Stimulated activated CD4-positive, alpha-beta T cell treated with anti-CD3 and anti-CD28 coated beads, Interleukin-2, amount 100 ng/mL, for 48 hours (primary cell): ENCODE measurements at regions not wholly inside any gene's neighbourhood (a gene's known extent, or its start where the extent isn't known, plus 50 kb on each side); places are given as distances from the start of the nearest gene placed in this dataset.
"Not testable (repeated sequence)": the region's sequence is repeated elsewhere in the genome, so short reads cannot be mapped to it uniquely, and the experiment has no call there.

Experiments
- DNase-seq, 2 donors: peaks; one replicate each; pipeline ENCODE4 v3.0.0-alpha.2; 2020

DNA sequence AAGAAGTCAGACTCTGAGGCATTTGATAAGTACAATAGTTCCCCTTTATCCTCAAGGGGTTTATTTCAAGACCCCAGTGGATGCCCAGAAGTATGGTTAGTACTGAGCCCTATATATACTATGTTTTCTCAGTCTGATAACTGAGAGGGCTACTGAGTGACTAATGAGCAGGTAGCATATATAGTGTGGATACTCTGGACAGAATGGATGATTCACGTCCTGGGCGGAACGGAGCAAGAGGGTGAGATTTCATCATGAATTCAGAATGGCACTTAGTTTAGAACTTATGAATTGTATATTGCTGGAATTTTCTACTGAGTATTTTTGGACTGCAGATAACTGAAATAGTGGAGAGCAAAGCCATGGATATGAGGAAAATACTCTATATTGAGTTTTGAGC lies 457.6 kb downstream of the PLK2 start:
- DNase-seq, result no peak

- no peak for DNase-seq
Observed at GRCh38 chr5:57993866-57994265, 466.0 kb downstream of the PLK2 start.

DNA sequence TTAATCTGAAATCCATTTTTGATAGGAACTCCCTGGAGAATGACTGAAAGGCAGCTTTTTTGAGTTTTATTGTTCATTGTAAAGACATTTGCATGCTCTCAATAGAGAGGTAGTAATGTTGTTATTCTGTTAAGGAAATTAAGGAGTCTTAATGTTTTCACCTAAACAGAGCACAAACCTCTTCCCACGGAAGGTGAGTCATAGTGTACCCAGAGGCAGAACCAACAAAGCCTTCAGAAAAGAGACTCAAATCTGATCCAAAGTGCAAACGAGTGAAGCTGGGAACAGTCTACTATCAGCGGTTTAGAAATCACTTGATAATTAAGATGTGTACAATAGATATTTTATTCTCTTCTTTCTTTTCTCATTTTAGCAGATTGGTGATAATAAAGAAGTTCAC lies 470.5 kb downstream of the PLK2 start:
- DNase-seq, result no peak

DNA sequence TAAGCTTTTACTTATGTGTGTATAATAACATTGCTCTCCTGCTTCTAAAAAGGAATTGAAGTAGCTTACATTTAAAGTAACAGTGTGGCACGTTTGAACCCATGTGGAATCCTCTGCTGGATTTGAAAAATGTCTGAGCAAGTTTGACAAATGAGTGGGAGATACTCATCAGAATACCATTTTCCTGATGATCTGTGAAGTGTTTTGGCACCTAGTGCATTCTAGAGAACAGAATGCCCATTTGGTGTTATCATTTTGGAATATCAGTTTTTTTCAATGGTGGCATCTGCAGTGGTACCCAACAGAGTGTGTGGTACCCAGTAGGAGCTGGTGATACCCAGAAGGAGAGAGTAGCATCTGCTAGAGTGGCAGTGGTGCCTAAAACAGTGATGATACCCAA lies 471.1 kb downstream of the PLK2 start:
- no peak for DNase-seq

GRCh38 chr5:57987552-57987951 lies 472.3 kb downstream of the PLK2 start:
- no peak for DNase-seq

DNA sequence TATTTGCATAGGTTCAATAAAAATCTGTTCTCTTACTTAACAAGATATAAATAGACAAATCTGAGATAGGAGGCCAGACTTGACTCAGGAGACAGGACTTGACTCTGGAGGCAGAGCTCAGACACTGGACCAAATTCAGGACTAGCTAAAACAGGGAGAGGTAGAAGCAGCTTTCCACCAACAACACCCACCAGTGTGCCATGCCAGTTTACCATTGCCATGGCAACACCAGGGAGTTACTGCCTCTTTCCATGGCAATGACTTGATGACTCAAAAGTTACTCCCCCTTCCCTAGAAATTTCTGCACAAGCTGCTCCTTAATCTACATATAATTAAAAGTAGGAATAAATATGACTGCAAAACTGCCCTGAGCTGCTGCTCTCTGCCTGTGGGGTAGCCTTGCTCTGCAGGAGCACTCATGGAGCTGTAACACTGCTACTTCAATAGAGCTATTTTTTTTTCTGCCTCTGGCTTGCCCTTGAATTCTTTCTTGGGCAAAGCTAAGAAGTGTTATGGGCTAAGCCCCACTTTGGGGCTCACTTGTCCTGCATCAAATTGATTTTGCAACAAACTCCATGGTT lies 473.0 kb downstream of the PLK2 start:
- no peak for DNase-seq

DNA sequence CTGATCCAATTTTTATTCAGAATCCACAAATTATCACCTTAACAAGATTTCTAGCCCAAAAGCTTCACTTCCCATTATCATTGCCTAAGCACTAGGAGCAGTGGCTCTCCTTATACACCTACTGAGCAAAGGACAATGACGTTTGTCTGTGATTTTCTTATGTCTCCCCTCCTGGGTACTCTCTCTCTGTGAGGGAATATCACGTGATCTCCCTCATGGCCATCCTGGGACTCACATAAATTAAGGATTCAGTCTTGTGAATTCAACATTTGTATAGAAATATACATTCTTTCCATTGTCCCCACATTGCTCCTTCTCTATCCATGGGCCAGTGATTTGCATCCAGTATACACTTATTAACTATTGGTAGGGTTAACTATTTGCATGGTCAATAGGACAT lies 476.5 kb downstream of the PLK2 start:
- DNase-seq, result no peak

GRCh38 chr5:57979671-57980070 lies 480.2 kb downstream of the PLK2 start:
- DNase-seq, result no peak

DNA sequence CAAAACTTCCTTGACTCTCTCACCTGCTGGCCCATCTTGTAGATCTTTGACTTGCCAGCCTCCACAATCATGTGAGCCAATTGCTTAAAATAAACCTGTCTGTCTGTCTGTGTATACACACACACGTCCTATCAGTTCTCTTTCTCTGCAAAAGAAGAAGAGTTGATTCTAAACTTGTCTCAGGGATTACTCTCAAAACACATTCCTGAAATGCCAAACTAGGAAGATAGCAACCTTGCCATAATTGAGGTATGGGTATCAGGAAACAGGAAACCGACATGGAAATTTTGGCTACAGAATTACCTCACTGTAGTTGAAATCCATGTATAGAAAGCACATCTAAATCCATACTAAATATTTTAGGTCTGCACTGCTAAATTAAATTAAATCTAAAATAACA lies 483.4 kb downstream of the PLK2 start:
- DNase-seq, result no peak

DNA sequence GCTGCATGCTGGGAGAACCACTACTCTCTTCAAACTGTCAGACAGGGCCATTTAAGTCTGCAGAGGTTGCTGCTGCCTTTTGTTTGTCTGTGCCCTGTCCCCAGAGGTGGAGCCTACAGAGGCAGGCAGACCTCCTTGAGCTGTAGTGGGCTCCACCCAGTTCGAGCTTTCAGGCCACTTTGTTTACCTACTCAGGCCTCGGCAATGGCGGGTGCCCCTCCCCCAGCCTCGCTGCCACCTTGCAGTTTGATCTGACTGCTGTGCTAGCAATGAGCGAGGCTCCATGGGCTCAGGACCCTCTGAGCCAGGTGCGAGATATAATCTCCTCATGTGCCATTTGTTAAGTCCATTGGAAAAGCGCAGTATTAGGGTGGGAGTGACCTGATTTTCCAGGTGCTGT lies 487.8 kb downstream of the PLK2 start:
- DNase-seq, result not testable (repeated sequence)

GRCh38 chr5:57960569-57960968 lies 478.0 kb upstream of the ACTBL2 start:
- DNase-seq, result no peak

- DNase-seq, result no peak
Observed at GRCh38 chr5:57956636-57957035, 474.0 kb upstream of the ACTBL2 start.

- no peak for DNase-seq
Observed at GRCh38 chr5:57955511-57955910, 472.9 kb upstream of the ACTBL2 start.

DNA sequence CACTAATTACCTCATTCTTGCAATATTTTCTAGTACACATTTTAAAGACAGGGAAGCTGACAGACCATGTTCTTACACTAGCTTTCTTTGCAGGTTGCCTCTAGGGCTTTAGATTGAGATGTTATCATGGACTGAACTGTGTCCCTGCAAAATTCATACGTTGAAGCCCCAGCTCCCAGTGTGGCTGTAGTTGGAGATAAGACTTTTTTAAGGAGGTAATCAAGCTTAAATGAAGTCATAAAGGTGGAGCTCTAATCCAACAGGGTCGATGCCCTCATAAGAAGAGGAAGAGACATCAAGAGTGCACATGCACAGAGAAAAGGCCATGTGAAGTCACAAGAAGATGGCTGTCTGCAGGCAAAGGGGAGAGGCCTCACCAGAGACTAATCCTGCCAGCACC lies 471.2 kb upstream of the ACTBL2 start:
- DNase-seq, result no peak

- DNase-seq, result no peak
Observed at GRCh38 chr5:57950616-57951228, 468.1 kb upstream of the ACTBL2 start.

GRCh38 chr5:57948091-57948490 lies 465.5 kb upstream of the ACTBL2 start:
- DNase-seq, result no peak

DNA sequence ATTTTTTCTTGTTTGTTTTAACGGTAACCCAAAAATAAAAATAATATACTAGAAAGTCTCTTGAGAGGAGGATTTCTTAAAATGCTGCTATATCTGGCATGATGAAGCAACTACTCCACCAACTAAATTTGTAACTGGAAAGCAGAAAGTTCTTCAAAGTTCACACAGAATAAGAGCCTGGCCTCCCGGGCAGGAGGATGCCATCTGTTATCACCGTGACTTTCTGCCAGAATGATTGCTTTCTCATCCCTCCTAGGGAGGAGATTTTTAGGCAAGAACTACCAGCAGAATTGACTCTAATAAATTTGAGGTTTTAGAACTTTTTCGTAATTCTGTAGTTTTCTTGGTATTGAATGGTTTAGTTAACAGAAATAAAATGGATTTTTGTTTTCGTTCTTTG lies 464.6 kb upstream of the ACTBL2 start:
- DNase-seq, result no peak

GRCh38 chr5:57940879-57941278 lies 458.3 kb upstream of the ACTBL2 start:
- DNase-seq, result no peak

DNA sequence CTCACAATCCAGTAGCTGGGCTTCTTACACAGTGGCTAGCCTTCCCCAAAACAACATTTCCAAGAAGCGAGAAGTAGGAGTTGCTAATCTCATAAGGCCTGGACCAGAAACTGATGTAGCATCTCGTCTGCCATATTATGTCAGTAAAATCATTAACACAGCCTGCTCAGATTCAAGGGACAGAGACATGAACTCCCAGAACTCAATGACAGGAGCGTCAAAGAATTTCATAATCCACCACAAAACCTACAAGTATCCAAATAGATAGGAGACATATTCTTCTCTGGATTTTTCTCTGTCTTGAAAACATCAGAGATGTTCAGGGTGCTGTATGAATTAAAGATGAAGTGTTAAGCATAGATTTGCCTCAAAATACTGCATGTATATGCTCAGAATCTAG lies 457.6 kb upstream of the ACTBL2 start:
- DNase-seq, result no peak

DNA sequence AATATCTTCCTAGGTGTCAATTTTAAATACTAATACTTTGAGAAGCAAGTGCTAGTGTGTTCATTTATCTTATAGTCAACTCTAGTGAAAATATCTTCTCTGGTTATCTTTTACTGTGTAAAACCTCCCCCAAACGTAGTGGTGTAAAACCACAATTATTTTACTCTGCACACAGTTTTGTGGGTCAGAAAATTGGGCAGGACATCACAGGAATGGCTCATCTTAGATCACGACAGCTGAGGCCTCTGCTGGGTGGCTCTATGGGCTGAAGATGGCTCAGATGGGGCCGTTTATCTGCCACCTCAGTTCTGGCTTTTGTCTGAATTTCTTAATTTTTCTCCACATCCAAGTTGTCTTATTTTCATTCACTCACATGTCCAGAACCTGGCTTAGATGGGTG lies 457.2 kb upstream of the ACTBL2 start:
- no peak for DNase-seq

DNA sequence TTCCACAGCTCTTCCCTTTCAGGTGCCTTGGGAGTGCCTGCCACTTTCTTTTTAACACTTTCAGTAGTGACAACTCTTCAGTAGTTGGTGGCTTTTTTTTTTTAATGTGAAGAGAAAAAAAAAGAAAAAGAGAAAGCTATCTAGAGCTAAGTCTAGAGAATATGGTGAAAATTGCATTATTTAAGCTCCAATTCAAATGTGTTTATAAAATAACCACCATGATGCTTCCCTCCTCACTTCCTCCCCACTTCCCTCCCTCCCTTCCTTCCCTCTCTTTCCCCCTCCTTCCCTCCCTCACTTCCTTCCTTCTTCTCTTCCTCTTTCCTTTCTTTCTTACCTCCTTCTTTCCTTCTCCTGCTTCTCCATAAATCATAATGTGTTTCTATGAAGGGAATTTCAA lies 456.7 kb upstream of the ACTBL2 start:
- no peak for DNase-seq

DNA sequence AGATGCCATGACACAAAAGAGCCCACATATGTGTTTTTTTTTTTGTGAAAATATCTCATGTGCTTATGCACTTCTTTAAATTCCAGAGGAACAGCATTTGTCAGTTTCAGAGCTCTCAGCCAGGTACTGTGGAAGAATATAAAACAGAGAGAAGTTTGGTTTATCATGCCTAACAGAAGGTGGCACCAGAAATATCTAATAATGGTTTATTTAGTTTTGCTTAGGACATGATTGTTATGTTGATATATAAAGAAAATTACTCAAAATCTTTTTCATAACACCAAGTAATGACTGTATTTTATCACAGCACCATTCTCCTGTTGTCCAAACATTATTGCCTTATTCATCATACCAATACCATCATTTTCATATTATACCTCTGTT lies 455.6 kb upstream of the ACTBL2 start:
- DNase-seq, result no peak

- DNase-seq, result no peak
Observed at GRCh38 chr5:57937501-57938173, 455.0 kb upstream of the ACTBL2 start.

GRCh38 chr5:57937025-57937424 lies 454.4 kb upstream of the ACTBL2 start:
- DNase-seq, result no peak

GRCh38 chr5:57932761-57933160 lies 450.1 kb upstream of the ACTBL2 start:
- DNase-seq, result no peak
